ENCODE measurements at regions not wholly inside any gene's neighbourhood (a gene's known extent, or its start where the extent isn't known, plus 50 kb on each side); places are given as distances from the start of the nearest gene placed in this dataset.
"Not testable (repeated sequence)": the region's sequence is repeated elsewhere in the genome, so short reads cannot be mapped to it uniquely, and the experiment has no call there.

DNA sequence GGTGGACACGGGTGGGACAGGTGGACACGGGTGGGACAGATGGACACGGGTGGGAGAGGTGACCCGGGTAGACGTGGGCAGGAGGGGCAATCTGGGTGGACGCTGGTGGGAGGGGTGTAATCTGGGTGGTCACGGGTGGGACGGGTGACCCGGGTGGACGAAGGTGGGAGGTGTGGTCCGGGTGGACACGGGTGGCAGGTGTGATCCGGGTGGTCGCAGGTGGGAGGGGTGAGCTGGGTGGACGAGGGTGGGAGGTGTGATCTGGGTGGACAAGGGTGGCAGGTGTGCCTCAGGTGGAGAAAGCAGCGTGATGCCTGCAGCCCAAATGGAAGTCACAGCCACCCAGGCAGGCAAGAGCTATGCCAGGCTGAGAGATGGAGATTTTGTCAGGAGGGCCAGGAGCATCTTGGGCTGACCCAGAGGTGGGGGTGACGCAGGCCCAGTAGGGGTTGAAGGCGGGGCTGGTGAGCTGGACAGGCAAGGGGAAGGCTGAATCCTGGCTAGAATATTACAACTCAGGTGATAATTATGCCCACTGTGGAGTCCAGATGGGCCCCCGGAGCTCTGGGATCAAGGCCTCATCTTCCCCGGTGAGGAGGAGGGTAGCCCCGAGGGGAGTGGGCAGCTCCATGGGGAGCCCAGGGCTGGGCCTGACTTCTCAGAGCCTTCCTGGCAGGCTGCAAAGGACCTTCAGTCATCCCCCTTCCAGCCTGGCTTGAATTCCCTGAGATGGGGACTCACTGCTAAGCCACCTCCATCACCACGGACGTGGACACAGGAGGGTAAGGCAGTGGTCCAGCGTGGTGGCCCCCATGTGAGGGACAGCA is 100.0 kb downstream of the ADRA2C start:
- DNase-seq (ENCODE audit: low spot score): no peak

DNA sequence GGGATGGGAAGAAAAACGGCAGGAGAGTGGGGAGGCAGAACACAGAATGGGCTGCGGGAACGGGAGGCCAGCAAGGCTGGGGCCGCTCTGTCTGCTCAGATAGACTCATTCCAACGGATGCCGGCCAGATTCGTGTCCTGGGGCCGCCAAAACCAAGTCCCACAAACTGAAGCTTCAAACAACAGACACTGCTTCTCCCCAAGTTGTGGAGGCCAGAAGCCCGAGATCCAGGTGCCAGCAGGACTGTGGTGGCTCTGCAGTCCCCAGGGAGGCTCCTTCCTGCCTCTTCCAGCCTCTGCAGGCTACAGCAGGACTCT is 100.6 kb downstream of the ADRA2C start:
- no peak for DNase-seq (ENCODE audit: low spot score)

DNA sequence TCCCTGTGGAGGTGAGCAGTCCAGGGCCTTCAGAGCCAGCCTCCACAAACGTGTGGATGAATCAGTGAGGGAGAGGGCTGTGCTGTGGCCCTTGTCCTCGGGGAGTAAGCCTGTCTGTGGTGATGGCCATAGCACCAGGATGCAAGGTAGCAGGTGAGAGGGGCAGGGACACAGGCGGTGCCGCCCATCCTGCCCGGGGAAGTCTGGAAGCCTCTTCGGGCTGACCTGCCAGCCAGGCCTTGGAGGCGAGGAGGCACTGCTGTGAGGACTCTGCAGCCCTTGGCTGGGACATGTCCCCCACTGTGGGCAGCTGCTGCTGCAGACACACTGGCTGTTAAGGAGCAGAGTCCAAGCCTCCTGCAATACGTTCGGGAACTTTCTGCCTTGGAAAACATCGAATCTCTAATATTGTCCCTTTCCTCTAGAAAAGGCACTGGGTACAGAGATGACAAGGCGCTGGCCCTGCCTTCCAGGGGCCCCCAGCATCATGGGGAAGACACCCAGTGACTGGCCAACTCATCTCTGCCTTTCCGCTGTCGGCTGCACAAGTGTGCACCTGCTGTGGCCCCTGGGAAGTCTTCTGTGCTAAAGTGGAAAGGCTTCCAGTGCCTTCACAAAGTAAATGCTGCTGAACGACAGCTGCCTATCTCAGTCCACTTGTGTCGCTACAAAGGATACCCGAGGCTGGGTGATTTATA is 101.4 kb downstream of the ADRA2C start:
- DNase-seq (ENCODE audit: low spot score): no peak

DNA sequence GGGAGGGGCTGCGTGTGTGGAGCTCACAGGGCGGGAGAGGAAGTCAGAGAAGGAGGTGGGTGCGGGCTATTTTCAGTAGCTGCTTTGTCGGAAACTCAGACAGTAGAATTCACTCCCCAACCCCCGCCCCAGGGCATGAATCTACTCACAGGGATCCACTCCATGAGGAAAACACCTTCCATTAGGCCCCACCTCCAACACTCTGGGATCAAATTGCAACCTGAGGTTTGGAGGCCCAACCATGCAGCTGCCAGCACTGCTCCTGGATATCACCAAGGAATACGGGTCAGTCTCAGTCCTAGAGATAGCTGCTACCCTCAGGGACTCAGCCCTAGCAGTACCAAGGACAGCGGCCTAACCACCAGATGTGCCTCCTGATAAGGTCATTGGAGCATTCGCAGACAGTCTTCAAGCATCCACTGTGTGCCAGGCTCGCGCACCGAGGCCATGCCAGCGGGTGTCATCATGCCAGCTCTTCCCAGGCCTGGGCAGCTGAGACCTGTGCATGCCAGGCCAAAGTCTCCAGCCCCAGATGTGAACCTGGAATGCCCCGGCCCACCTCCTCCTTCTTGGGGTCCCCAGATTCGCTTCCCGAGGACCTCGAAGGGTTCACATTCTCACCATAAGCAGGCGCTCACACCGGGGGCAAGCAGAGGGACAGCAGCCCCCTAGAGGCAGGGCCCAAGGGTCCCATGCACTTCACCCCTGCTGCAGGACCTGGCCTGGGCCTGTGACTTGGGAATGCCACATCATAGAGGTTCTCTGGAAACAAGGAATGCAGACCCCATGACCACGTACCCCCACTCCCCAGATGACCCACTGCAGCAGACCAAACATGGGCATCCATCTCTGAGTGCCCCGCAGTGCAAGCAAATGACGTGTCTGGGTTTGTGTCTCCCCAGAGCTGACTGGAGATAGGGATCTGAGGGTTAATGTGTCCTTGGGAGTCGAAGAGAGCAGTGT is 102.3 kb downstream of the ADRA2C start:
- DNase-seq (ENCODE audit: low spot score): no peak

DNA sequence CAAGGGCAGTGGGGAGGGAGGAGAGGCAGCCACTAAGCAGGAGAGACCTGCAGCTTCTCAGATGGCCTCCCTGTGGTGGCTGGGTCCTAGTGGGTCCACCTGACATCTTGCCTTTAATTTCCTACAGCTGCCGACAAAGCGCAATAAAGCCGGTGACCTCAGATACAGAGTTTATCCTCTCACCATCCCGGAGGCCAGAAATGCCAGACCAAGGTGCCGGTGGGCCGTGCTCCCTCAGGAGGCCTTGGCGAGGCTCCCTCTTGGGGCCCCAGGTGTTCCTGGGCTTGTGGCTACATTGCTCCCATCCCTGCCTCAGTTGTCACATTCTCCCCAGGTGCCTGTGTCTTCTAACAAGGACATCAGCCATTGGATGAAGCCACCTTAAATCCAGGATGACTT is 103.0 kb downstream of the ADRA2C start:
- DNase-seq (ENCODE audit: low spot score): no peak

DNA sequence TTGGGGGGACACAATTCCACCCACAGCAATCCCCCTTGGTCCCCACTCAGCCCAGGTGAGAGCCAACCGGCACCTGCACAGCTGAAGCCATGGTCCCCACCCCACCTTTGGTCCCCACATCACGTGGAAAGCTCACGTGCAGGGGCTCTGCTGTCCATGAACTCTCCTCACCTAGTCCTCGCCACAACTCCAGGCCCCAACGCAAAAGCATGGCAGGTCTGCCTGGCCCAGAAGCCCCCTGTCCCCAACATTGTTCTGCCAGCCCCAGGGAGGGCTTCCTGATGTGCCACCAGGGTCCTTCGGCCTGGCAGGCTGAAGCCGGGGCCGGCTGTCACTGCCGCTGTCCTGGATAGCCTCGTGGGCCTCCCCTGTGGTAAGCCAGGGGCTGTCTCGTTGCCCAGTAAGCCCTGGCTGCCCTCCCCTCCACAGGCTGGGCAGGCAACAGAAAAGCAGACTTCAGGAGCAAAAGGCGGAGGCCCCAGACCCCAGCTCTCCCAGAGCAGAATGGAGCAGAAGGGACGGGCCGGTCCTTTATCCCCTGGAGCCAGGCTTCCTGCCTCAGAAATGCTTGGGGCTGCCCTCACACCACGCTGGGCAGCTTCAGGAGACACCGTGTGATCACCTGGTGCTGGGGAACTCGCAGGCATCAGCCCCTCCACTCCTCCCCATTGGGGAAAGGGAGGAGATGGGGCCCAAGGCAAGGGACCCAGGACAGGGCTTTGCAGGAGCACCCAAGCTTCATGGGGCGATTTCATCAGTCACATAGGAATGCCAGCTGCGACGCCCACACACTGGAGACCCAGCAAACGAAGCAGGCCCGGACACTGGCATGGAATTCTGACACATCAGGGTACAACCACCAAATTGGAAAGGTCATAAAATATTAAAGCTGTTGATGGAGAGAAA is 103.7 kb downstream of the ADRA2C start:
- no peak for DNase-seq (ENCODE audit: low spot score)

DNA sequence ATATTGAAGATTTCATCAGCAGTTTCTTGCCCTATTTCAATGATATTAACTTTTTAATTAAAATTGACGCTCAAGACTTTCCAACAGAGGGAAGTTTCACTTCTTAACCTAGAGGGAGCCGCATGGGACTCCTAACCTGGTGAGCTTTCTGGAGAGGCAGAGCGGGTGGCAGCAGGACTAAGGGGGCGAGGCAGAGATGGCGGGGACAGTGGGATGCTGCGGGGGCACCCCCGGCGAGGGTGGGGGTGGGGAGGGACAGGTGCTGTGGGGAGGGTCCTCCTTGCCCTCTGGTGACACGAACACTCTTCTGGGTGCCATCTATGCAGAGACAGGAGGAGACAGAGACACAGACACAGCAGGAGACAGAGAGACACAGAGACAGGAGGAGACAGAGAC is 104.4 kb downstream of the ADRA2C start:
- no peak for DNase-seq (ENCODE audit: low spot score)

DNA sequence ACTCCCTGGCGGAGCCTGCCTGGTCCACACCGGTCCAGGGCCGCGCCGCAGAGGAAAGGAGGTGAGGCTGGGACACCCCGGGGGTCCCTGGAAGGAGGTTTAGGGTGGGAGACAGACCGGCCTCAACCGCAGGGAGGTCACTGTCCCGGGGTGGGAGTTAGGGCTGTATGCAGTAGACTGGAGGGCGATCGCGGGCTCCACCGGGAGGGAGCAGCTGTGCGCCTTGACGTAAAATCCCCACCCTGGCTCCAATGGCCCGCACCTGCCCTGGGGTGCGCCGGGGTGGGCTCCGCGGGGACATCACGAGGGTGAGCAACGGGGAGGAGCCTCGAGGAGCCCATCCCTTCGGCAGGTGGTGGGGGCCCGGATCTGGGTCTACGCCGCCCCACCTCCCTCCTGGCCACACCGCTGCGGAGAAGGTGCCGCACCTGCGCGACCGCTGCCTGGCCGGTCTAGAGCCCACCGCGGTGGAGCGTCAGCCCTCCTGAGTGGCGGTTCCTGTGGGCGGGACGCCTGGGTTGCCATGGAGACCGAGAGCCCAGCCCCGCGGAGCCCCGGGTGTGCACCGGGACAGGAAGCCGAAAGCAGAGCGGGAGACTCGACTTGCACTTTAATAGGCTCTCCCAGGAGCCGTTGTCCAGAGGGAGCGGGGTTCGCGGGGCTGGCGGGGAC is 105.1 kb downstream of the ADRA2C start:
- no peak for DNase-seq (ENCODE audit: low spot score)

DNA sequence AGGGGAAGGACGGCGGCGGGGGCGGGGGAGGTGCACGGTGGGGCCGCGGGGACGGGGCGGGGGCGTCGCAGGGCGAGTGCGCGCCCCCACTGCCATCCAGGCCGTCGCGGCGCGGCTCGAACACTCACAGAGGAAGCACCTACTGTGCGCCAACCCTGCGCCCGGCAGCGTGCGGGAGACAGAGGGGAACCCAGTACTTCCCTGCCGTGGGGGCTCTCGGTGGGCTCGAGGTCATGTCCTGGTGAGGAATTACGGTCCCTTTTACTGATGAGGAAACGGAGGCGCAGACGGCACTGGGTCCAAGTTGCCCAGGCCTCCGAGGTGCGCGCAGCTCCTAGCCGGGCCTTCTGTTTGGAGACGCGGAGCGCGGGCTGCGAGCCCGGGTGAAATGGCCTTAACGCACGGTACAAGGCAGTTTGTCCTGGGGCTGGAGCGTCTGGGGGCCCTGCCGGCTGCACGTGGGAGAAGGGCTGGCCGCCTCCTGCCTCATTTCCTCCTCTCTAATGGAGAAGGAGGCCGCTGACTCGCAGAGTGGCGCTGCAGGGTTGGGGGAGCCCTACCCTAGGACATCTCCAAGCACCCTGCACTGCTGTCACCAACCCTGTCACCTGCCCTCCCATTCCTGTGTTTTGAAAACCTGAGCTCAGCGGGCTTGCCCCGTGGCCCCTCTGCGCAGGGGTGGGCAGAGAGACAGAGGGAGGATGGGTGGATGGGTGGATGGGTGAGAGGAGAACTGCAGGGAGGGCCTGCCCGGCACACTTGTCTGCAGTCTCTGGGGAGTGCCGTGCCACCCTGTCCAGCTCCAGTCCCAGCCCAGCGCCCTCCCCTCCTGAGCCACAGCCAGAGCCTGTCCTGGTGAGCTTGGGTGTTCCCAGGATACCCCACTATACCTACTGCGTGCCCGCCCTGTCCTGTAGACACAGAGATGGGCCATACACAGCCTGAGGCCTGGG is 106.0 kb downstream of the ADRA2C start:
- no peak for DNase-seq (ENCODE audit: low spot score)

DNA sequence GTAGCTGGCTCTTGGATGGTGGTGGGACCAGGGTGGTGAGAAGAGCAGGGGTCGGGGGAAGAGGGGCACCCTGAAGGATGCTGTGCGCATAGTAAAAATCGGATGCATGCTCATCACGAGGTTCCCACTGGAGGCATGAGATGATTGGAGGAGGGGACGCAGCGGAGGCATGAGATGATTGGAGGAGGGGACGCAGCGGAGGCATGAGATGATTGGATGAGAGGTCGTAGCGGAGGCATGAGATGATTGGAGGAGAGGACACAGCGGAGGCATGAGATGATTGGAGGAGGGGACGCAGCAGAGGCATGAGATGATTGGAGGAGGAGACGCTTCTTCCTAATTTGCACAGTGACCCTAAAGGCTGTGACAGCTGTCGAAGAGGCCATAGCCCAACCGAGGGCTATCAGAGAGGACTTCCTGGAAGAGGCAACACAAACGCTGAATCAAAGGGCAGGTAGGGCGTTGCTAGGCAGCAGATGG is 106.7 kb downstream of the ADRA2C start:
- DNase-seq (ENCODE audit: low spot score): no peak

DNA sequence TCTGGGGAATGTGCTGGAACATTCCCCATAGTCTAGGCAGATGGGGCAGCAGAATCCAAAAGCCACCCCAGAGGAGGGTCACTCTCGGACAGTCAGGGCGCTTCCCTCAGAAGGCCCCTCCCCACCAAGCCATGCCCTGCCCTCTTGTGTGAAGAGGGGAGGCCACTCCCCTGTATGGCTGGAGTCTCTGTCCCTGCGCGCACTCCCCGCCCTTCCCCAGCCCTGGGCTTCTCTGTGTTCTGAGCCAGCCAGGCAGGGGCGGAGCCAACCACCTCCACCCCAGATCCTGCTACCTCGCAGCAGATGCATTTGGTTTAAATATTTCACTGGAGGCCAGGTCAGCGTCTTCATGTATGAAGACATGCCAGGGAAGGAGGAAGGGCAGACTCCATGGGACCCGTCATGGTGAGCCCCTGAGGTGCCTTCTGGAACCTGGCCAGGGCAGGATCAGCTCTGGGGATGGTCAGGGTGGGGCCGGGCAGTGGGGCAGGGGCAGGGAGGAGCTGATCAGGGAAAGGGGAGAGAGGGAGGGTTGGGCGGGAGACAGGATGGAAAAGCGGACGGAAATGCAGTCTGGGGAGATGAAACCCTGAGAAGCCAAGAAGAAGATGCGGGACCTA is 107.3 kb downstream of the ADRA2C start:
- DNase-seq (ENCODE audit: low spot score): no peak

DNA sequence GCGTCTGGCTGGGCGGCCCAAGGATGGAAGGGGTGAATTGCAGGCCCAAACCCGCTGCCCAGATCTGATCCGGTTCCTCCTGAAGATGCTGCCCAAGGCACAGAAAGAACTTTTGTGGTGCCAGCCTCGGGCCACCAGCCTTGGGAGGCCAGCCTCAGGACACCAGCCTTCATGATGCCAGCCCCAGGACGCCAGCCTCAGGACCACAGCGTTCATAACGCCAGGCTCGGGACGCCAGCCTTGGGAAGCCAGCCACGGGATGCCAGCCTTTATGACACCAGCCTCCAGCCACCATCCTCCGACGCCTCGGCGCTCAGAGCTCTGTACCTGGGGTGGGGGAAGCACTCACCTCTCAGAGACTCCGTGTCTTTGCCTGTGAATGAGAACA is 107.8 kb downstream of the ADRA2C start:
- DNase-seq (ENCODE audit: low spot score): no peak

DNA sequence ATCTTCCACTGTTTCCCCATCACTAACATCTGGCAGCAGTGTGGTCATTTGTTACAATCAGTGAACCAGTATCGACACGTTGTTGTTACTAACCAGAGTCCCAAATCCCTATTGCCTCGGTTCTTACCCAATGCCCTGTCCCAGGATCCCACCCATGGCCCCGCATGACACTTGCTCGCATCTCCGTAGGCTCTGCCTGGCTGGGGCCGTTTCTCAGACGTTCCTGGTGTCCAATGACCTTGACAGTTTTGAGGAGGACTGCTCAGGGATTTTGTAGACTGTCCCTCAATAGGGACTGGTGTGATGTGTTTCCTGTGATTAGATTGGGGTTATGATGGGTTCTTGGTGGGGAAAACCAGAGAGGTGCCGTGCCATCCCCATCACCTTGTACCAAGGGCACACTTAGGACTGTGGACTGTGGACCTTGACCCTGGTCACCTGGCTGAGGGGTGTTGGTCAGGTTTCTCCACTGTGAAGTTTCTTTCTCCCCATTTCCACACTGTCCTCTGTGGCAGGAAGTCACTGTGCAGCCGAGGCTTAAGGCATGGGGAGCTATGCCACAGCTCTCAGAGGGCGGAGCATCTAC is 108.4 kb downstream of the ADRA2C start:
- DNase-seq (ENCODE audit: low spot score): no peak

DNA sequence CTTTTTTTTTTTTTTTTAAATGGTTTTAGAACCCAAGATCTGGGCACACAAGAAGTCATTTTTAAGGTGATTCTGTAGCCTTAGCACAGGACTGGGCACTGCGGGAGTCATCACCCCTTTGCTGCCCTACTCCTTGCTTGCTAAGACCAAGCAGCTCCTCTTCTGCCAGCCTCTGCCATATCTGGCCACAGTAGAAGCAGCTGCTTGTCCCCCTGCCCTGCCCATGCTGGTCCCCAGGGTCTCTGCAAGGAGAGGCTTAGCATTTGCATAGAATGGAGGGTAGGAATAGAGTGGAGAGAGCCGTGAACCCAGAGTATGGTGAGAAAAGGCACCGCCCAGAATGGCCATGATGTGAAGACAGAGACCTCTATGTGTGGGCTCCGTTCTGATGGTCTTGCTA is 109.3 kb downstream of the ADRA2C start:
- DNase-seq (ENCODE audit: low spot score): no peak

DNA sequence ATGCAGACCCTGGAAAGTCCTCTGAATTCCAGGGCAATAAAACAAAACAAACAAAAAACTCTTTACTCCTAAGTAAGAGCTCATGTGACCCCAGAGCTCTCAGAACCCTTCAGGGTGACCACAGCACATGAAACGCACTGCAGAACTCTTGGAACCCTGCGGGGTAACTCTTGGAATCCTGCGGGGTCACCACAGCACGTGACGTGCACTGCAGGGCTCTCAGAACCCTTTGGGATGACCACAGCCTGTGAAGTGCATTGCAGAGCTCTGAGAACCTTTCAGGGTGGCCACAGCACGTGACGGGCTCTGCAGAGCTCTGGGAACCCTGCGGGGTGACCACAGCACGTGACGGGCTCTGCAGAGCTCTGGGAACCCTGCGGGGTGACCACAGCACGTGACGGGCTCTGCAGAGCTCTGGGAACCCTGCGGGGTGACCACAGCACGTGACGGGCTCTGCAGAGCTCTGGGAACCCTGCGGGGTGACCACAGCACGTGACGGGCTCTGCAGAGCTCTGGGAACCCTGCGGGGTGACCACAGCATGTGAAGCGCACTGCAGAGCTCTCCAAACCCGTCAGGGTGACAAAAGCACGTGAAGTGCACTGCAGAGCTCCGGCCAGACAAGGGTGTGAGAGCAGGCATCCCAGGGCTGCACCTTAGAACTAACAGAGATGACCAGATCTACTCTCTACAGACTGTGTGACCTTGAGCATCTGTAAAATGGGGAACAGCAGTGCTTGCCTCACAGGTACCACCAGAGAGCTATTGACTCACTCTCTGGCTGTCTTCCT is 110.1 kb downstream of the ADRA2C start:
- not testable (repeated sequence) for DNase-seq (ENCODE audit: low spot score)

DNA sequence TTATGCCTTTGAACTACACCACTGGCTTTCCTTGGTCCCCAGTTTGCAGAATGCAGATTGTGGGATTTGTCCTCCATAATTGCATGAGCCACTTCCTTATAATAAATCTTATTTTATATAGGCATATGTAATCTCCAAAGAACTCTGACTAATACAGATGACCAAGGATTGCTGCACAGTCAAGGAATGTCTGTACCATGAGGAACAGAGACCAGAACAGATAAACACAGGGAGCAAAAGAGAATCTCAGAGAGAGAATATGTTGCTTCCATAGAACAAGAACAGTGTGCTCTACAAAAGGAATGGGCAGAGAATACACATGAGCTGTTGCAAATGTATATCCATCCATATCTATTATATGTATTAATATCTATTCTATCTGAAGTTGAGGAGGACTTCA is 111.1 kb downstream of the ADRA2C start:
- DNase-seq (ENCODE audit: low spot score): no peak

DNA sequence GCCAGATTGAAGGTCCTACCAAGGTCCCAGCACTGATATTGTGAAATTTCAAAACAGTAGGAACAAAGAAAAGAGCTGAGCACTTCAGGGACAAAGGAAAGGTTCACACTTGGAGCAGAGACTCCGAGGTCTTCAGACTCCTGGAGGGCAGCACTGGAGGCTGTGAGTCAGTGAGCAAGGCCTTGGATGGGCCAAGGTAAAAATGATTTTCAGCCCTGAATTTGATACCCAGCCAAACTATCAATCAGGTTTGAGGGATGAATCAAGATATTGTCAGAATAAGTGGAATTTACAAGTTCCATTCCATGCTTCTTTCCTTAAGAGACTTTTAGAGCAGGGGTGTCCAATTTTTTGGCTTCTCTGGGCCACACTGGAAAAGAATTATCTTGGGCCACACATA is 111.7 kb downstream of the ADRA2C start:
- DNase-seq (ENCODE audit: low spot score): no peak

DNA sequence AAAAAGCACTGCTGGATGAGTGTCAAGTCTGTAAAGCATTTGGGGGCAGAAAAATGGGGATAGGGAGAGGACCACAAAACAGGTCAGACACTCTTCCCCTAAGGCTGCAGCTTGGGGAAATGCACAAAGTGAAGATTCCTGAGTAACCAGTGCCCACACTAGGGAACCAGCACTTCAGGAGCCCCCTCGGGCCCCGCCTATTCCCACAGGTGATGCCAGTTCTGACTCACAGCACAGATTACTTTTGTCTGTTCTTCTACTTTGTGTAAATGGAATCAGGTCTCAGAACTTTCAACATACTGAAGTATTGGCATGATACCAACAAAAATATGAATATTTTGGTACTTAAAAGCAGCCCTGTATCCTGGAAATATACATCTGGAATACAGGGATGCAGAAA is 112.5 kb downstream of the ADRA2C start:
- no peak for DNase-seq (ENCODE audit: low spot score)
